GM19193 (cell line): ENCODE measurements at regions not wholly inside any gene's neighbourhood (a gene's known extent, or its start where the extent isn't known, plus 50 kb on each side); places are given as distances from the start of the nearest gene placed in this dataset.

Experiments
- POLR2A ChIP-seq: IDR thresholded peaks from 4 replicates; pipeline ENCODE4 v1.6.1; 2011; ENCODE audit not compliant: insufficient read depth, insufficient read length; ENCODE audit errors: extremely low read depth

- no peak for TF ChIP-seq POLR2A
Observed at GRCh38 chr16:80277182-80277581, 263.6 kb upstream of the DYNLRB2 start.

- no peak for TF ChIP-seq POLR2A
Observed at GRCh38 chr16:80274576-80275191, 266.1 kb upstream of the DYNLRB2 start.

- TF ChIP-seq POLR2A: no peak
Observed at GRCh38 chr16:80273635-80274538, 266.9 kb upstream of the DYNLRB2 start.

GRCh38 chr16:80265624-80266306 is 275.0 kb upstream of the DYNLRB2 start:
- no peak for TF ChIP-seq POLR2A

- TF ChIP-seq POLR2A: no peak
Observed at GRCh38 chr16:80263848-80264694, 276.7 kb upstream of the DYNLRB2 start.

GRCh38 chr16:80263181-80263823 is 277.5 kb upstream of the DYNLRB2 start:
- no peak for TF ChIP-seq POLR2A

- TF ChIP-seq POLR2A: no peak
Observed at GRCh38 chr16:80260906-80261311, 279.9 kb upstream of the DYNLRB2 start.

- TF ChIP-seq POLR2A: no peak
Observed at GRCh38 chr16:80259290-80259805, 281.4 kb upstream of the DYNLRB2 start.

GRCh38 chr16:80258407-80258806 is 282.4 kb upstream of the DYNLRB2 start:
- no peak for TF ChIP-seq POLR2A

- TF ChIP-seq POLR2A: no peak
Observed at GRCh38 chr16:80254970-80255369, 285.8 kb upstream of the DYNLRB2 start.

- no peak for TF ChIP-seq POLR2A
Observed at GRCh38 chr16:80253741-80254140, 287.1 kb upstream of the DYNLRB2 start.

GRCh38 chr16:80250381-80250780 is 290.4 kb upstream of the DYNLRB2 start:
- no peak for TF ChIP-seq POLR2A

GRCh38 chr16:80233097-80233835 is 307.5 kb upstream of the DYNLRB2 start:
- no peak for TF ChIP-seq POLR2A
